Retinal pigment epithelial cell (primary cell): ENCODE measurements at regions not wholly inside any gene's neighbourhood (a gene's known extent, or its start where the extent isn't known, plus 50 kb on each side); places are given as distances from the start of the nearest gene placed in this dataset.

Experiments used
- DNase-seq: peaks from one replicate; pipeline ENCODE4 v3.0.0-alpha.2; 2010; ENCODE audit warnings: low read depth
- H3K4me3 ChIP-seq: 2 replicates; pipeline ENCODE4 v1.5.1; 2011; ENCODE audit warnings: mild to moderate bottlenecking, low read length, control low read depth, moderate library complexity
- CTCF ChIP-seq: conservative IDR thresholded peaks from 2 replicates; pipeline ENCODE4 v1.5.1; 2011; ENCODE audit warnings: low read depth, low read length, control low read depth, inconsistent platforms

GRCh38 chr7:36072620-36073019 is 80.4 kb upstream of the EEPD1 start:
- no peak for TF ChIP-seq CTCF
- DNase-seq = no peak

DNA sequence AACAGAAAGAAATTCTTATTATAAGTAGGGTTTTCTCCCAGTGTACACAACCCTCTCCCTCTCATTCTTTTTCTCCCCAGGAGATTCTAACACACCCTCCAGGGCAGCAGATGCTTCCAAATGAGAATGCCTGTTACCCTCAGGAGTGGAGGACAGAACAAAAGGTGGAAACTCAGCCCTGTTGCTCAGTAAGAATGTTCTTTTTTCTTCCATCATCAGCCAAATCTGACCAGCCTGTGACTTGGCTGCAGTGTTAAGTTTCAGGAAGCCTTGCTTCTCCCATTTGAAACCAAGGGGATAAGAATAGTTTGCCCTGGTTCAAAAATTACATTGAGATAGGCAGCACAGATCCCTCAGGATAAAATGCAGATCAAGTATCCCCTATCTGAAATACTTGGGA is 77.5 kb upstream of the EEPD1 start:
- TF ChIP-seq CTCF = no peak
- DNase-seq = no peak
- H3K4me3 ChIP-seq = no peak overlapping the region

More at GRCh38 chr7:36072620-36073019, 80.4 kb upstream of the EEPD1 start:
- H3K4me3 ChIP-seq = no peak overlapping the region

GRCh38 chr7:36076074-36076473 is 77.0 kb upstream of the EEPD1 start:
- no peak overlapping the region for H3K4me3 ChIP-seq
- TF ChIP-seq CTCF = no peak

DNA sequence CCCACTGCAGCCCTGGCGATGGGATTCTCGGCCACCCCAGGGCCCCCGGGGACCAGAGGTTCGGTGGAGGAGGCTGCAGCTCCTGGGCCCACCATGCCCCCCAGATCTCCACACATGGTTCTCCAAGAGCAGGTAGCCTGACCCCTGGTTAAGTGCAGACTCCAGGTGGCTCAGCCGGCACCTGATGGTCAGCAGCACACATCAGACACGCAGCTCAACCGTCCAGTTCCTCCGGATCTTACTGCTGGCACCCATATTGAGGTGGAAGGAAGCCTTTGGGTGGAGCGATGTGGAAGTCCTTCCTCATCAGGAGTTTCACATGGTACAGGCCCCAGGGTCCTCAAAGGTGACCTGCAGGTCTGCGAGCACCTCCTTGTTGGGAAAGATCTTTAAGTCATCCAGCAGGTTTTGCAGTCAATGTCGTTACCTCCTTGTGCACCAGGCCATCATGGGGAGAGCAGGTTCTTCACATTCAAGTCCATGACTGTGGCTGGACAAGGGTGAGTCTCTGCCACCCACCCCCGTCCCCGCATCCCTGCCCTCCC is 74.2 kb upstream of the EEPD1 start:
- TF ChIP-seq CTCF = no peak
- no peak for DNase-seq
- H3K4me3 ChIP-seq = no peak overlapping the region

More at GRCh38 chr7:36076074-36076473, 77.0 kb upstream of the EEPD1 start:
- DNase-seq = no peak

DNA sequence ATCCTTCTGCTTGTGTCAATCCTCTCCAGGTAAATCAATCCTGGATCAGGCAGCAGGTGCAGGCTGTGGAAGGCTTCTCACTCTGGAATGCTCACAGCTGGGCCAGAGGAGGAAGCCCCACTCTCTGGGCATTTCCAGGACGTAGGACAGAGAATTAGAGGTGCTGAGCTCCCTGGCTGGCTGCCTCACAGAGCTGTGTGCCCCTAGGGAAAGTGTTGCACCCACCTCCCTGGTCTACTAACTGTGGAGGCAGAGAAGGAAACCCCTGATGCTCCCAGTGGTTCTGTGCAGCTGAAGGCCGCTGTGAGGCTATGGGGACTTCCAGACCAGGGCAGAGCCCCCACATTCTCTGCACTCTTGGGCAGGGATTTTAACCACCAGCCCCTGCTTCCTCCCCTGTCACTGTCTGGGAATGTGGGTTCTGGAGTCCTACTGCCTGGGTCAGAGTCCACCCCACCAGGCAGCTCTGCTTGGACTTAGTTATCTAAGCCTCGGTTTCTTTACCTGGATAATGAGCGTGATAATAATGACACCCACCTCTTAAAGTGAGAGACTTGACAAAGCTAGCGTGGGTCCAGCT is 73.5 kb upstream of the EEPD1 start:
- TF ChIP-seq CTCF = no peak
- no peak overlapping the region for H3K4me3 ChIP-seq
- no peak for DNase-seq

GRCh38 chr7:36080843-36081242 is 72.2 kb upstream of the EEPD1 start:
- no peak for DNase-seq
- no peak overlapping the region for H3K4me3 ChIP-seq
- TF ChIP-seq CTCF = no peak

DNA sequence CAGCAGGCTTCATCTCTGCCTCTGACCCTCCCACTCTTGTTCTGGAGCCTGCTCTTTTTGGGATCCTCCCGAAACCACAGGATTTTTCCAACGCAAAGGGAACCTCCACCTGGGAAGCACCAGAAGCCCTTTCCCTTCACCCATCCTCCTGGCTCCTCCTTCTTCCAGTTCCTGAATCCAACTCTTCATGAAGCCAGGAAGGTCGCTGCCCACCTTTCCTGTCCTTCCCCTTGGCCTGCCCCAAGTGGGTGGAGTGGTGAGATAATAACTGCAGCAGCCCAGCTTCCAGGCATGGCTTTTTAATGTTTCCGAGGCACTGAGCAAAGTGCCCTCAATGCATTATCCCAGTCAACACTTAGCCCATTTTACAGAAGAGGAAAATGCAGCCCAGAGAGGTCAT is 70.8 kb upstream of the EEPD1 start:
- DNase-seq = no peak
- TF ChIP-seq CTCF = no peak

More for the DNA sequence above, 70.8 kb upstream of the EEPD1 start:
- H3K4me3 ChIP-seq = no peak overlapping the region
